ENCODE measurements at regions not wholly inside any gene's neighbourhood (a gene's known extent, or its start where the extent isn't known, plus 50 kb on each side); places are given as distances from the start of the nearest gene placed in this dataset.

DNA sequence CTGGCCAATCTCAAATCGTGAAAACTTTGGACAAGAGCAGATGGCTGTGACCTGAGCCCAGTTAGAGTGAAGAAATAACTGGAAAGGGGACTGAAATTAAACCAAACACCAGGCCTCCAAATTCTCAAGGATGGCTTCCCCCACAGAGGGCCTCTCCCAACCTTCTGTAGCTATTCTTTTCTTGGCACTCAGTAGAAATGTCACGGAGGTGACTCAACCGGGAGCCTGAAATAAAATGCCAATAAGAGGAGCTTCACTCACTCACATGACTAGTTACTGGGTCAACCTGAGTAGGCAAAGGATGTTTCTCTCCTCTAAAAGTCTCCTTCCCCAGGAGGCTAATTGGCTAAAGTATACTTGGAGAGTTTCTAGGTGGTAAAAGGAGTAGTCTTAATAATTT lies 230.7 kb downstream of the MAF start:
- Histone ChIP-seq H3K79me2 (ENCODE audit: insufficient read depth) (no peaks in the 10 kb centered on the region), H3K9me2 (no peaks in the 10 kb centered on the region), H2AFZ (ENCODE audit: low read depth) (no peak overlapping the region), H3K4me2 (no peak overlapping the region), H3K9me3 (no peaks in the 10 kb centered on the region), H3K27ac (ENCODE audit: low read depth in 2 of 2, low read length in 1 of 2) (no peak overlapping the region), H3K27me3 (ENCODE audit: insufficient read depth) (no peaks in the 10 kb centered on the region), H3K36me3 (replicated peaks in 1 of 2; ENCODE audit: control insufficient read depth in 1 of 2, insufficient read depth in 2 of 2, low read length in 1 of 2) (no peaks in the 10 kb centered on the region), H3F3A (replicated peaks; ENCODE audit: insufficient read depth) (no peaks in the 10 kb centered on the region), H3K4me3 (ENCODE audit: low read depth in 2 of 2, low read length in 1 of 2) (no peak overlapping the region), H3K4me1 (ENCODE audit: control insufficient read depth in 1 of 2, insufficient read depth in 2 of 2, low read depth in 1 of 2, low read length in 1 of 2) (peaks cover 0 to 2% of the 10 kb centered on the region in 2 experiments; a peak in 2 of 4 replicates), H4K20me1 (ENCODE audit: insufficient read depth) (no peaks in the 10 kb centered on the region), H3K9ac (no peak overlapping the region)
- ChIA-PET CTCF (interaction anchor here (1.4 kb wide), 1 partner anchor 10 kb away, joined by 3 read pairs; no protein-coding TSS in a partner anchor), POLR2A (no interaction called here)
- TF ChIP-seq TEAD4 (IDR thresholded peaks at IDR 0.05; ENCODE audit: borderline replicate concordance, insufficient read depth): no peak
- no peak for TF ChIP-seq MEF2A (IDR thresholded peaks at IDR 0.05; ENCODE audit: borderline replicate concordance, low read depth)
- TF ChIP-seq CTCF (IDR thresholded peaks at IDR 0.05): no peak
- no peak for TF ChIP-seq MXI1 (IDR thresholded peaks at IDR 0.05; ENCODE audit: low read depth, low read length)
- no peak for TF ChIP-seq NFIC (IDR thresholded peaks at IDR 0.05; ENCODE audit: borderline replicate concordance)
- no peak for TF ChIP-seq PBX3 (IDR thresholded peaks at IDR 0.05)
- TF ChIP-seq TCF12 (IDR thresholded peaks at IDR 0.05): no peak
- TF ChIP-seq GATA2 (CRISPR knock-in tag; IDR thresholded peaks at IDR 0.05): no peak
- no peak for TF ChIP-seq SMC3 (IDR thresholded peaks at IDR 0.05; ENCODE audit: low read depth, low read length)
- WGBS (ENCODE audit: low lambda C conversion rate): 5% methylated on average over 3 of the region's 3 CpGs
- DNase-seq: no peak

DNA sequence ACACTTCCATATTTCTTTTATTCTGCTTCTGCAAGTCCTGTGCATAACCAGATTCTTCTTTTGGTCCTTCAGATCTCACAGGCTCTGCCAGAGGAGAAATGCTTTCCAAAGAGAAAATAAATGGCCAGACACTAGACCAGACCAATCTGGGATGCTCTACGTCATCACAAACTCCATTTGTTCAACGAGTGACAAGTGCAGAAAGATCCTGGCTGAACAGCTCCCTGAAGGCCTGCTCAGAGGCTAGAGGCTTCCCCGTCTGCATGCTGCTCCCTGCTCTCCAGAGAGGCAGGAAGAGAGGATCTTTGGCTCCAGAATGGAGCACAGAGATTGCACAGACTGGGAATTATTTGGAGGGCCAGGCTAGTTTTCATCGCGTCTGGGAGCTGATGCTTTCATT lies 232.7 kb downstream of the MAF start:
- Histone ChIP-seq H3K4me2 (no peak overlapping the region), H3K4me1 (ENCODE audit: control insufficient read depth in 1 of 2, insufficient read depth in 2 of 2, low read depth in 1 of 2, low read length in 1 of 2) (peaks cover 0 to 2% of the 10 kb centered on the region in 2 experiments; a peak in 2 of 4 replicates), H3K79me2 (ENCODE audit: insufficient read depth) (no peaks in the 10 kb centered on the region), H2AFZ (ENCODE audit: low read depth) (no peak overlapping the region), H3K9ac (no peak overlapping the region), H3K9me3 (no peaks in the 10 kb centered on the region), H3K4me3 (ENCODE audit: low read depth in 2 of 2, low read length in 1 of 2) (no peak overlapping the region), H3K27me3 (ENCODE audit: insufficient read depth) (no peaks in the 10 kb centered on the region), H3K36me3 (replicated peaks in 1 of 2; ENCODE audit: control insufficient read depth in 1 of 2, insufficient read depth in 2 of 2, low read length in 1 of 2) (no peaks in the 10 kb centered on the region), H4K20me1 (ENCODE audit: insufficient read depth) (no peaks in the 10 kb centered on the region), H3F3A (replicated peaks; ENCODE audit: insufficient read depth) (no peaks in the 10 kb centered on the region), H3K9me2 (no peaks in the 10 kb centered on the region), H3K27ac (ENCODE audit: low read depth in 2 of 2, low read length in 1 of 2) (no peak overlapping the region)
- ChIA-PET CTCF (interaction anchor here (0.8 to 1.3 kb wide), 2 partner anchors 13 to 14 kb away, joined by 3 read pairs; no protein-coding TSS in a partner anchor), POLR2A (no interaction called here)
- WGBS (ENCODE audit: low lambda C conversion rate): 27% methylated on average over 5 of the region's 5 CpGs
- TF ChIP-seq YY1 (IDR thresholded peaks at IDR 0.05; ENCODE audit: low read depth) (no peak), ZBTB33 (IDR thresholded peaks at IDR 0.05; ENCODE audit: borderline replicate concordance, low read depth) (no peak), FOXM1 (IDR thresholded peaks at IDR 0.05; ENCODE audit: low read depth) (no peak)
- TF ChIP-seq, protein P1, sequence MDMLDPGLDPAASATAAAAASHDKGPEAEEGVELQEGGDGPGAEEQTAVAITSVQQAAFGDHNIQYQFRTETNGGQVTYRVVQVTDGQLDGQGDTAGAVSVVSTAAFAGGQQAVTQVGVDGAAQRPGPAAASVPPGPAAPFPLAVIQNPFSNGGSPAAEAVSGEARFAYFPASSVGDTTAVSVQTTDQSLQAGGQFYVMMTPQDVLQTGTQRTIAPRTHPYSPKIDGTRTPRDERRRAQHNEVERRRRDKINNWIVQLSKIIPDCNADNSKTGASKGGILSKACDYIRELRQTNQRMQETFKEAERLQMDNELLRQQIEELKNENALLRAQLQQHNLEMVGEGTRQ (IDR thresholded peaks at IDR 0.05; ENCODE audit: borderline replicate concordance, low read depth, low read length): no peak
- DNase-seq: no peak

Data from SK-N-SH (cell line).